ENCODE measurements at regions not wholly inside any gene's neighbourhood (a gene's known extent, or its start where the extent isn't known, plus 50 kb on each side); places are given as distances from the start of the nearest gene placed in this dataset.

- ATAC-seq (ENCODE audit: low FRiP score in 2 of 2): no peak
- H3K27me3 ChIP-seq: no peaks in the 10 kb centered on the region
- TF ChIP-seq POLR2A (IDR thresholded peaks at IDR 0.05) (no peak), EP300 (IDR thresholded peaks at IDR 0.05) (no peak), POLR2AphosphoS5 (IDR thresholded peaks at IDR 0.05) (no peak), CTCF (IDR thresholded peaks at IDR 0.05) (no peak)
- DNase-seq: no peak
- H3K9me3 ChIP-seq: no peaks in the 10 kb centered on the region
- 87 to 94% methylated on average over 2 of the region's 2 CpGs for WGBS, 2 donors
- no peak overlapping the region for H3K4me3 ChIP-seq
- H3K4me1 ChIP-seq: no peaks in the 10 kb centered on the region
- no peak overlapping the region for H3K27ac ChIP-seq
- H3K36me3 ChIP-seq: no peaks in the 10 kb centered on the region
These were observed 89.5 kb upstream of the RAB4A start for GRCh38 chr1:229181419-229181818.

DNA sequence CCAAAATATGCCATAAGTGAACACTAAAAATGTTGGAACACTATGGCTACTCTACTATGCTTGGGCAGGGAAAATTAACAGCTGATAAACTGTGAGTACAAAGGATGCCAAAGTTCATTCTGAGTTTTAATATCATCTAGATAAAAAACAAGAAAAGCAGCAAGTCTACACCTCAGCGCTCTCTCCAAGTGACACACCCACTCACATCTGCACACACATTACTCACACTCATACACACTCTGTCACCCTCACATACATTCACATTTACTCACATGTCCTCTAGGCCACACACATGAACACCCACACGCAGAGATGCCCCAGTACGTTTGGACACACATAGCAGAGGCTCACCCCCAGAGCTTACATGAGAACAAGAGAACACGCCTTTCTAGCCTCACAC is 87.3 kb upstream of the RAB4A start:
- no peak for ATAC-seq (ENCODE audit: low FRiP score in 2 of 2)

DNA sequence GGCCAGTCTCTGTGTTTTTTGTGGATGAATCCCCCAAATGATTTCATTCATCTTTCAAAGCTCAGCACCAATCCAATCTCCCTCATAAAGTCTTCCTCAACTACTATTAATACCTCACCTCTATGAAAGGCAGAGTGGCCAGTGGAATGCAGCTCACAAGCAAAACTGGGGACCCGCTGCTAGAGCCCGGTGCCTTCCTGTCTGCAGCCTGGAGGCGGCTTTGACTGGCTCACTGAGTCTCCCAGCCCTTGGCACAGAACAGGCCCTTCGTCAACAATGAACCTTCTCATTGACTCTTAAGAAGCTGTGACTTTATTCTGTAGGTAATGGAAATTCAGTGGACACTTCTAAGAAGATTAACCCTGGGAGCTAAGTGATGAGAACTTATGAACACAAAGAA is 86.8 kb upstream of the RAB4A start:
- no peak for DNase-seq
- no peaks in the 10 kb centered on the region for H3K36me3 ChIP-seq
- H3K27me3 ChIP-seq: no peaks in the 10 kb centered on the region
- 45 to 87% methylated on average over 4 of the region's 4 CpGs for WGBS, 2 donors
- H3K27ac ChIP-seq: no peak overlapping the region
- no peaks in the 10 kb centered on the region for H3K4me1 ChIP-seq
- H3K9me3 ChIP-seq: no peaks in the 10 kb centered on the region
- TF ChIP-seq CTCF (IDR thresholded peaks at IDR 0.05) (no peak), POLR2A (IDR thresholded peaks at IDR 0.05) (no peak), EP300 (IDR thresholded peaks at IDR 0.05) (no peak), POLR2AphosphoS5 (IDR thresholded peaks at IDR 0.05) (no peak)
- no peak for ATAC-seq (ENCODE audit: low FRiP score in 2 of 2)
- no peak overlapping the region for H3K4me3 ChIP-seq

More for the DNA sequence above, 87.3 kb upstream of the RAB4A start:
- H3K27ac ChIP-seq: no peak overlapping the region
- H3K4me3 ChIP-seq: no peak overlapping the region
- DNase-seq: no peak
- TF ChIP-seq POLR2A (IDR thresholded peaks at IDR 0.05) (no peak), POLR2AphosphoS5 (IDR thresholded peaks at IDR 0.05) (no peak), EP300 (IDR thresholded peaks at IDR 0.05) (no peak), CTCF (IDR thresholded peaks at IDR 0.05) (no peak)
- H3K27me3 ChIP-seq: no peaks in the 10 kb centered on the region
- no peaks in the 10 kb centered on the region for H3K36me3 ChIP-seq
- H3K4me1 ChIP-seq: no peaks in the 10 kb centered on the region
- H3K9me3 ChIP-seq: no peaks in the 10 kb centered on the region
- 91 to 94% methylated on average over 4 of the region's 4 CpGs for WGBS, 2 donors

GRCh38 chr1:229185963-229186362 is 84.9 kb upstream of the RAB4A start:
- Histone ChIP-seq H3K27ac (no peak overlapping the region), H3K36me3 (no peaks in the 10 kb centered on the region), H3K9me3 (no peaks in the 10 kb centered on the region), H3K27me3 (no peaks in the 10 kb centered on the region), H3K4me3 (no peak overlapping the region), H3K4me1 (no peaks in the 10 kb centered on the region)
- ATAC-seq (ENCODE audit: low FRiP score in 2 of 2) (no peak), DNase-seq (no peak)
- no peak for TF ChIP-seq EP300 (IDR thresholded peaks at IDR 0.05)
- TF ChIP-seq POLR2AphosphoS5 (IDR thresholded peaks at IDR 0.05): no peak
- TF ChIP-seq CTCF (IDR thresholded peaks at IDR 0.05): no peak
- no peak for TF ChIP-seq POLR2A (IDR thresholded peaks at IDR 0.05)
- WGBS, 2 donors: 72 to 93% methylated on average over 4 of the region's 4 CpGs

- H3K36me3 ChIP-seq: no peaks in the 10 kb centered on the region
- no peaks in the 10 kb centered on the region for H3K27me3 ChIP-seq
- no peaks in the 10 kb centered on the region for H3K4me1 ChIP-seq
- TF ChIP-seq POLR2AphosphoS5 (IDR thresholded peaks at IDR 0.05) (no peak), POLR2A (IDR thresholded peaks at IDR 0.05) (no peak), EP300 (IDR thresholded peaks at IDR 0.05) (no peak), CTCF (IDR thresholded peaks at IDR 0.05) (no peak)
- WGBS, 2 donors: 87% methylated on average over 9 of the region's 9 CpGs
- no peaks in the 10 kb centered on the region for H3K9me3 ChIP-seq
- DNase-seq: no peak
- no peak overlapping the region for H3K27ac ChIP-seq
- no peak for ATAC-seq (ENCODE audit: low FRiP score in 2 of 2)
- H3K4me3 ChIP-seq: no peak overlapping the region
These were observed 84.4 kb upstream of the RAB4A start for GRCh38 chr1:229186373-229187056.

Data from upper lobe of left lung (tissue), 6 donors.